Endothelial cell of umbilical vein (primary cell): ENCODE measurements at regions not wholly inside any gene's neighbourhood (a gene's known extent, or its start where the extent isn't known, plus 50 kb on each side); places are given as distances from the start of the nearest gene placed in this dataset.

Experiments used
- BruUV-seq: library from RNA; stranded (reverse); fragments of 400-500 nt; replicated peaks from 2 replicates; lab custom pipeline; 2021; lab: Mats Ljungman, UMichigan
- CTCF ChIA-PET: fragments of 300-600, 350-600 bp; sonication (Branson Sonifier 250); formaldehyde crosslinking; loops from one replicate; lab custom pipeline; 2021; ENCODE audit warnings: antibody characterized with exemption, inconsistent platforms; lab: Charles Lee
- POLR2A ChIA-PET: fragments of 300-600, 350-600 bp; sonication (Branson Sonifier 250); formaldehyde crosslinking; loops from one replicate; lab custom pipeline; 2021; ENCODE audit warnings: antibody characterized with exemption, inconsistent platforms; lab: Charles Lee
- DNase-seq: peaks from one replicate; pipeline ENCODE4 v3.0.0-alpha.2; 2011; ENCODE audit warnings: low read depth, low spot score
- FAIRE-seq: peaks from 2 replicates; lab custom pipeline; 2011; peaks lifted over from hg19 to GRCh38; lab: Jason Lieb, UNC
- H2AFZ ChIP-seq: 2 replicates; pipeline ENCODE4 v1.6.0; 2012; ENCODE audit warnings: low read depth, low read length, control low read depth, inconsistent platforms
- H3K27ac ChIP-seq: 2 replicates; pipeline ENCODE4 v1.5.1; 2011; ENCODE audit warnings: low read depth, mild to moderate bottlenecking, control low read depth, low read length, moderate library complexity; ENCODE audit not compliant: insufficient read depth
- H3K27me3 ChIP-seq, 2 experiments: 2 replicates each; pipeline versions ENCODE4 v1.6.0 to v1.6.1; 2011; ENCODE audit warnings: low read length in 2 of 2, mixed read lengths in 1 of 2; ENCODE audit not compliant: control insufficient read depth in 2 of 2, insufficient read depth in 2 of 2
- H3K36me3 ChIP-seq, 2 experiments: 2 replicates in 1 of 2; 3 replicates in 1 of 2; pipeline ENCODE4 v1.5.1; 2011; ENCODE audit warnings: low read length in 2 of 2, mild to moderate bottlenecking in 1 of 2, moderate library complexity in 1 of 2; ENCODE audit not compliant: control insufficient read depth in 2 of 2, insufficient read depth in 2 of 2; ENCODE audit errors: extremely low read depth in 1 of 2
- H3K4me1 ChIP-seq: 3 replicates; pipeline ENCODE4 v1.5.1; 2011; ENCODE audit warnings: mild to moderate bottlenecking, low read length; ENCODE audit not compliant: control insufficient read depth, insufficient read depth; ENCODE audit errors: extremely low read depth
- H3K4me2 ChIP-seq: 2 replicates; pipeline ENCODE4 v1.6.1; 2011; ENCODE audit warnings: low read length, control low read depth, mixed read lengths; ENCODE audit not compliant: insufficient read depth
- H3K4me3 ChIP-seq, 3 experiments: fragments of 200-600 bp in 1 of 3; sonication (generic), shearing (Covaris generic) in 1 of 3; replicated peaks in 1 of 3; 2 replicates each; pipeline ENCODE4 v1.5.1; 2011 to 2016; ENCODE audit warnings: control low read depth in 3 of 3, low read length in 3 of 3, mild to moderate bottlenecking in 2 of 3, inconsistent platforms in 1 of 3, low read depth in 1 of 3, moderate library complexity in 1 of 3; ENCODE audit not compliant: insufficient read depth in 1 of 3
- H3K79me2 ChIP-seq: 2 replicates; pipeline ENCODE4 v1.6.0; 2012; ENCODE audit warnings: low read length, inconsistent platforms; ENCODE audit not compliant: control insufficient read depth, insufficient read depth
- H3K9ac ChIP-seq: replicated peaks from 2 replicates; pipeline ENCODE3; 2011; ENCODE audit warnings: low read length, control low read depth; ENCODE audit not compliant: insufficient read depth; ENCODE audit errors: extremely low read depth
- H3K9me1 ChIP-seq: replicated peaks from 3 replicates; pipeline ENCODE4 v1.6.0; 2011; ENCODE audit warnings: mild to moderate bottlenecking, low read length; ENCODE audit not compliant: control insufficient read depth, insufficient read depth; ENCODE audit errors: extremely low read depth
- H3K9me3 ChIP-seq: replicated peaks from 2 replicates; pipeline ENCODE4 v1.5.1; 2012; ENCODE audit warnings: low read length, inconsistent platforms; ENCODE audit not compliant: control insufficient read depth, insufficient read depth
- H4K20me1 ChIP-seq: replicated peaks from 2 replicates; pipeline ENCODE3; 2011; ENCODE audit warnings: mild to moderate bottlenecking, low read length; ENCODE audit not compliant: control insufficient read depth, insufficient read depth; ENCODE audit errors: extremely low read depth
- EZH2 ChIP-seq: IDR thresholded peaks from 2 replicates; pipeline ENCODE4 v1.6.1; 2012; ENCODE audit warnings: borderline replicate concordance, low read depth, mild to moderate bottlenecking, moderate library complexity, low read length, inconsistent platforms; ENCODE audit not compliant: severe bottlenecking
- FOS ChIP-seq: IDR thresholded peaks from 2 replicates; pipeline ENCODE4 v1.6.1; 2011; ENCODE audit warnings: mild to moderate bottlenecking, low read length, moderate library complexity, borderline replicate concordance; ENCODE audit not compliant: insufficient read depth
- GATA2 ChIP-seq: IDR thresholded peaks from 2 replicates; pipeline ENCODE4 v1.7.0; 2011; ENCODE audit warnings: low read depth, mild to moderate bottlenecking, moderate library complexity, mixed read lengths, low read length; ENCODE audit not compliant: insufficient read length, insufficient read depth
- JUN ChIP-seq: IDR thresholded peaks from 2 replicates; pipeline ENCODE4 v1.6.1; 2011; ENCODE audit warnings: borderline replicate concordance, low read depth; ENCODE audit not compliant: insufficient read length, insufficient read depth
- MYC ChIP-seq: IDR thresholded peaks from one replicate; pipeline ENCODE4 v1.6.1; 2011; ENCODE audit warnings: mild to moderate bottlenecking, low read depth, low read length
- POLR2A ChIP-seq: IDR thresholded peaks from 2 replicates; pipeline ENCODE4 v1.6.1; 2012; ENCODE audit warnings: low read depth, mild to moderate bottlenecking, control low read depth, low read length
- POLR2AphosphoS5 ChIP-seq: IDR thresholded peaks from 2 replicates; pipeline ENCODE4 v1.6.1; 2012; ENCODE audit warnings: low read depth, mild to moderate bottlenecking, control low read depth, low read length, moderate library complexity; ENCODE audit not compliant: insufficient read depth
- dilution Hi-C: fragments of 300-500 bp; cut with MboI; formaldehyde crosslinking; loops from one replicate; pipeline ENCODE4 v1.15.0; 2019; ENCODE audit warnings: low sequenced_read_pairs; ENCODE audit not compliant: extremely low pct_ligation_motif_present
- intact Hi-C: fragments of 100-400 bp; cut with micrococcal nuclease; formaldehyde crosslinking; loops from one replicate; pipeline ENCODE4 v1.10.0; 2022
- TF ChIP-seq, protein P1 (sequence below): IDR thresholded peaks from 2 replicates; pipeline ENCODE4 v1.6.1; 2011; ENCODE audit not compliant: insufficient read depth, insufficient read length
- TF ChIP-seq, protein P2 (sequence below), 2 donors: IDR thresholded peaks; 1 replicate in 1 of 2; 2 replicates in 1 of 2; pipeline ENCODE4 v1.5.1; 2011; ENCODE audit warnings: low read length in 2 of 2, mild to moderate bottlenecking in 2 of 2, moderate library complexity in 2 of 2, control low read depth in 1 of 2, inconsistent platforms in 1 of 2, low read depth in 1 of 2; ENCODE audit not compliant: insufficient read depth in 1 of 2; ENCODE audit errors: extremely low read depth in 1 of 2

DNA sequence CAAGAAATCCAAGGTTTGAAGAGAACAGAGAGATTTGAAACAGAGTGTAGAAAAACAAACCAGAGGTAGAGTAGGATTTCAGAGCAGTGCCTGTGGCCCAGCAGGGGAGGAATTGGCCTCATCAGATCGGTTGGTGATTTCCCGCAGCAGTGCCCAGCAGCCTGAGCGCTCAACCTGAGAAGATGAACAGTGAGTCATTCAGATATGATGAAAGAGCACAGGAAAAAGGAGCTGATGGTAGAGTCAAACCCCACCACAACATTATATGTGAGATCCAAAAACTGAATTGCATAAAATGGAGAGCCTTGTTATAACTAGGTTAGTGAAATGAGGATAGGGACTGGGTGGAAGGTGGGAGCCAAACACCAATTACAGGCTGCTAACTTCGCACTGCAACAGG lies 248.9 kb downstream of the PIK3R1 start:
- TF ChIP-seq GATA2 = no peak
- TF ChIP-seq POLR2AphosphoS5 = no peak
- TF ChIP-seq EZH2 = no peak
- TF ChIP-seq, protein P1, sequence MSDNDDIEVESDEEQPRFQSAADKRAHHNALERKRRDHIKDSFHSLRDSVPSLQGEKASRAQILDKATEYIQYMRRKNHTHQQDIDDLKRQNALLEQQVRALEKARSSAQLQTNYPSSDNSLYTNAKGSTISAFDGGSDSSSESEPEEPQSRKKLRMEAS = no peak
- no peak for TF ChIP-seq JUN
- TF ChIP-seq, protein P2, sequence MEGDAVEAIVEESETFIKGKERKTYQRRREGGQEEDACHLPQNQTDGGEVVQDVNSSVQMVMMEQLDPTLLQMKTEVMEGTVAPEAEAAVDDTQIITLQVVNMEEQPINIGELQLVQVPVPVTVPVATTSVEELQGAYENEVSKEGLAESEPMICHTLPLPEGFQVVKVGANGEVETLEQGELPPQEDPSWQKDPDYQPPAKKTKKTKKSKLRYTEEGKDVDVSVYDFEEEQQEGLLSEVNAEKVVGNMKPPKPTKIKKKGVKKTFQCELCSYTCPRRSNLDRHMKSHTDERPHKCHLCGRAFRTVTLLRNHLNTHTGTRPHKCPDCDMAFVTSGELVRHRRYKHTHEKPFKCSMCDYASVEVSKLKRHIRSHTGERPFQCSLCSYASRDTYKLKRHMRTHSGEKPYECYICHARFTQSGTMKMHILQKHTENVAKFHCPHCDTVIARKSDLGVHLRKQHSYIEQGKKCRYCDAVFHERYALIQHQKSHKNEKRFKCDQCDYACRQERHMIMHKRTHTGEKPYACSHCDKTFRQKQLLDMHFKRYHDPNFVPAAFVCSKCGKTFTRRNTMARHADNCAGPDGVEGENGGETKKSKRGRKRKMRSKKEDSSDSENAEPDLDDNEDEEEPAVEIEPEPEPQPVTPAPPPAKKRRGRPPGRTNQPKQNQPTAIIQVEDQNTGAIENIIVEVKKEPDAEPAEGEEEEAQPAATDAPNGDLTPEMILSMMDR (IDR thresholded peaks at IDR 0.05; ENCODE audit: extremely low read depth in 1 of 2, insufficient read depth in 1 of 2, low read depth in 1 of 2, low read length in 2 of 2) = no peak
- TF ChIP-seq MYC = no peak
- no peak for TF ChIP-seq FOS
- TF ChIP-seq POLR2A = no peak
- no TSS peak for BruUV-seq
- H3K79me2 ChIP-seq = no peaks in the 10 kb centered on the region
- H3K4me1 ChIP-seq = no peaks in the 10 kb centered on the region
- POLR2A ChIA-PET = no interaction called here
- H3K27me3 ChIP-seq = peaks cover 3 to 12% of the 10 kb centered on the region in 2 experiments
- H3K9ac ChIP-seq = no peak overlapping the region
- H3K4me2 ChIP-seq = no peak overlapping the region
- H3K9me3 ChIP-seq = no peaks in the 10 kb centered on the region
- no peak for DNase-seq
- H3K27ac ChIP-seq = no peak overlapping the region
- H4K20me1 ChIP-seq = no peaks in the 10 kb centered on the region
- intact Hi-C loops (loop anchor here (5.0 kb wide), 1 partner anchor 498 kb away; no protein-coding TSS in a partner anchor), dilution Hi-C loops (no loop called here)
- H3K9me1 ChIP-seq = no peaks in the 10 kb centered on the region
- CTCF ChIA-PET = interaction anchor here (7.1 kb wide), 1 partner anchor 178 kb away, joined by 164 read pairs; no protein-coding TSS in a partner anchor
- no peak for FAIRE-seq
- H3K4me3 ChIP-seq = no peak overlapping the region
- H3K36me3 ChIP-seq = no peaks in the 10 kb centered on the region
- no peak overlapping the region for H2AFZ ChIP-seq
